Subcutaneous abdominal adipose tissue (tissue), 5 donors: ENCODE measurements at regions not wholly inside any gene's neighbourhood (a gene's known extent, or its start where the extent isn't known, plus 50 kb on each side); places are given as distances from the start of the nearest gene placed in this dataset.

ENCODE experiments used
- H3K27ac ChIP-seq: one replicate; pipeline ENCODE4 v1.7.0; 2013; ENCODE audit warnings: low read depth, mild to moderate bottlenecking, inconsistent platforms, low read length, moderate library complexity
- H3K27me3 ChIP-seq, 5 donors: one replicate each; pipeline ENCODE4 v1.7.0; 2013; ENCODE audit warnings: low read length in 5 of 5, inconsistent platforms in 1 of 5; ENCODE audit not compliant: control insufficient read depth in 5 of 5, insufficient read depth in 4 of 5
- H3K36me3 ChIP-seq, 5 donors: one replicate each; pipeline ENCODE4 v1.7.0; 2013; ENCODE audit warnings: low read length in 5 of 5; ENCODE audit not compliant: control insufficient read depth in 5 of 5, insufficient read depth in 5 of 5
- H3K4me1 ChIP-seq, 5 donors: one replicate each; pipeline ENCODE4 v1.7.0; 2013; ENCODE audit warnings: low read length in 5 of 5, mild to moderate bottlenecking in 3 of 5, moderate library complexity in 1 of 5; ENCODE audit not compliant: control insufficient read depth in 5 of 5, insufficient read depth in 5 of 5
- H3K4me3 ChIP-seq, 5 donors: one replicate each; pipeline ENCODE4 v1.7.0; 2013; ENCODE audit warnings: low read length in 5 of 5, low read depth in 1 of 5
- H3K9ac ChIP-seq, 5 donors: one replicate each; pipeline ENCODE4 v1.7.0; 2013; ENCODE audit warnings: low read length in 5 of 5, mild to moderate bottlenecking in 4 of 5, moderate library complexity in 3 of 5
- H3K9me3 ChIP-seq, 5 donors: one replicate each; pipeline ENCODE4 v1.7.0; 2013; ENCODE audit warnings: low read length in 5 of 5; ENCODE audit not compliant: control insufficient read depth in 5 of 5
- donor health status: healthy.
- donor health status: healthy.
- donor health status: healthy.
- donor health status: healthy.
- donor health status: healthy.

DNA sequence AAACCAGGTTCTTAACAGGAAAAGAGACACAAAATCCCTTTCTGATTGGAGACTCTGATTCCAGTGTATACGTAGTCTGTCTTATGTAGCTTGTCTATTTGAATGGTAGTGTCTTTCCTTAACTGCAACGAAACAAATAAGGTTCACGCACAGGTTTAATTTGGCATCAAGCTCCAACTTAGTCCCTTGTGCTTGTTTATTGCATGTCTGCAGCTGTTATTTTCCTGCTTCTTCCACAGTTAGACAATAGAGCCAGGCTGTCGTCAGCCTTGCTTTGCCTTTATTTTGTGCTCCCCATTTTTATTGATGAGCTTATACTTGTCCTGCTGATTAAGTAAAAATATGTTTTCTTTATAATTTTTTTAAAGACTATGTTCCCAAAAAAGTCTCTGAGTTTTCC is 152.7 kb upstream of the CDIN1 start:
- Histone ChIP-seq H3K9me3 (peaks cover 0 to 8% (median 4%) of the 10 kb centered on the region in 5 donors), H3K27me3 (no peaks in the 10 kb centered on the region), H3K36me3 (no peaks in the 10 kb centered on the region), H3K4me3 (no peak overlapping the region), H3K4me1 (peaks cover 0 to 8% (median 4%) of the 10 kb centered on the region in 5 donors), H3K27ac (no peak overlapping the region), H3K9ac (no peak overlapping the region)

GRCh38 chr15:36428102-36428845 is 151.2 kb upstream of the CDIN1 start:
- no peaks in the 10 kb centered on the region for H3K9me3 ChIP-seq
- H3K27me3 ChIP-seq: no peaks in the 10 kb centered on the region
- H3K4me1 ChIP-seq: peaks cover 0 to 8% (median 4%) of the 10 kb centered on the region in 5 donors
- H3K9ac ChIP-seq: no peak overlapping the region
- H3K27ac ChIP-seq: peak overlapping the region; percentile 3
- no peaks in the 10 kb centered on the region for H3K36me3 ChIP-seq
- no peak overlapping the region for H3K4me3 ChIP-seq

DNA sequence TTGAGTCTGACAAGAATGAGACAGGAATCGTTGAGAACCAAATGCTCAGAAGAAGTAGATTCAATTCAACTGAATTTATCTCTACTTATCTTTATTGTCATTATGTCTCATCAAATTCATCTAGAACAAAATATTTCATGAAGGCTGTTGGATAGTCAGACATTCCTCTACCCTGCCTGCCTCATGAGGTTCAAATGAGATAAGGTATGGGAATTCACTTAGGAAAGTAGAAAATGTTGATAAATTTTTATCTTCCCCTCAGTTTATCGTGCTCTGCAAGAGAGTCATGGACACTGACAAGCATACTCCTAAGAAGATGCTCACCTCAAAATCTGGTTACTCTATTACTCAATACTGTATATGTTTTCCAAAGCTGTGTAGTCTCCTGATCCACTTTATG is 149.7 kb upstream of the CDIN1 start:
- Histone ChIP-seq H3K36me3 (no peaks in the 10 kb centered on the region), H3K27me3 (no peaks in the 10 kb centered on the region), H3K9me3 (no peaks in the 10 kb centered on the region), H3K4me1 (peaks cover 0 to 8% (median 4%) of the 10 kb centered on the region in 5 donors), H3K4me3 (no peak overlapping the region), H3K27ac (no peak overlapping the region), H3K9ac (no peak overlapping the region)

GRCh38 chr15:36430280-36430679 is 149.1 kb upstream of the CDIN1 start:
- H3K4me1 ChIP-seq: peaks cover 0 to 8% (median 4%) of the 10 kb centered on the region in 5 donors
- H3K9ac ChIP-seq: no peak overlapping the region
- no peak overlapping the region for H3K27ac ChIP-seq
- no peaks in the 10 kb centered on the region for H3K9me3 ChIP-seq
- H3K27me3 ChIP-seq: no peaks in the 10 kb centered on the region
- H3K36me3 ChIP-seq: no peaks in the 10 kb centered on the region
- no peak overlapping the region for H3K4me3 ChIP-seq

- no peaks in the 10 kb centered on the region for H3K27me3 ChIP-seq
- H3K9ac ChIP-seq: no peak overlapping the region
- no peaks in the 10 kb centered on the region for H3K36me3 ChIP-seq
- no peak overlapping the region for H3K27ac ChIP-seq
- no peaks in the 10 kb centered on the region for H3K9me3 ChIP-seq
- no peak overlapping the region for H3K4me3 ChIP-seq
- H3K4me1 ChIP-seq: peaks cover 0 to 8% (median 4%) of the 10 kb centered on the region in 5 donors
Measured at GRCh38 chr15:36430726-36431265, 148.6 kb upstream of the CDIN1 start.

DNA sequence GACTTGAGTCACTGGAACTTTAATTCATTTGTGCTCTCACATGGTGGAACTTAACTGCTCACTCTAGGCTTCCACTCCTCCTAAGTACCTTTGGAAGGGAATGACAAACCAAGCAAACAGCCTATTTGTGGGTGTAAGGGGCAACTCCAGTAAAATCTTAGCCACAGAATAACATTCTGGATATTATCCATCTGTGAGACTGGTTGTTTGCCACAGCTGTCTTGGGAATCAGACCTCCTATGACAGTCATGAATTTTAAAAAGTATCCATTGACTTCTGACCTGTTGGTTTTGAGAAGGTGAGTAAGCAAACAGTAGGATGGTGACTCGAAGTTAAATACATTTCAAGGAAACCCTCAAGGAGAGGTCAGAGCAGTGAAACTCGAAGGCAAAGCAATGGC is 147.3 kb upstream of the CDIN1 start:
- H3K9me3 ChIP-seq: no peaks in the 10 kb centered on the region
- peaks cover 0 to 3% (median 3%) of the 10 kb centered on the region in 5 donors for H3K4me1 ChIP-seq
- no peaks in the 10 kb centered on the region for H3K27me3 ChIP-seq
- H3K36me3 ChIP-seq: no peaks in the 10 kb centered on the region
- no peak overlapping the region for H3K4me3 ChIP-seq
- H3K9ac ChIP-seq: no peak overlapping the region
- H3K27ac ChIP-seq: no peak overlapping the region

DNA sequence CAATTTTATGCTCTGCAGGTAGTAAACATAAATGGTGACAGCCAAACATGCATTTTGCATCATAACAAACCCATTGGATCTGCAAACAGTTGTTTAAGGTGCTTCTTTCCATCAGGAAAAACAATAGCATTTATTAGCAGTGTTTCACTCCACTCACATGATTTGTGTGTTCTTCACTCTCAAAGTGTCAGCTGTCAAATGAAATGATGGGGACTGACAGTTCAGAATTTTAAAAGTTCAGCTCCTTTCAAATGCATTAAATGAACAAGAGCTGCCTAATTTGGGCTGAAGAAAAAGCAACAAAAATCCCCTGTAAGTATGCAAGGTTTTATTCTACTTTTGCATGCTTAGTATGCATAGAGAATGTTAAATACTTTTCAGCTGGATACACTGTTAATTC is 145.2 kb upstream of the CDIN1 start:
- Histone ChIP-seq H3K36me3 (no peaks in the 10 kb centered on the region), H3K4me1 (no peaks in the 10 kb centered on the region), H3K9me3 (no peaks in the 10 kb centered on the region), H3K27ac (no peak overlapping the region), H3K4me3 (no peak overlapping the region), H3K9ac (no peak overlapping the region), H3K27me3 (no peaks in the 10 kb centered on the region)

DNA sequence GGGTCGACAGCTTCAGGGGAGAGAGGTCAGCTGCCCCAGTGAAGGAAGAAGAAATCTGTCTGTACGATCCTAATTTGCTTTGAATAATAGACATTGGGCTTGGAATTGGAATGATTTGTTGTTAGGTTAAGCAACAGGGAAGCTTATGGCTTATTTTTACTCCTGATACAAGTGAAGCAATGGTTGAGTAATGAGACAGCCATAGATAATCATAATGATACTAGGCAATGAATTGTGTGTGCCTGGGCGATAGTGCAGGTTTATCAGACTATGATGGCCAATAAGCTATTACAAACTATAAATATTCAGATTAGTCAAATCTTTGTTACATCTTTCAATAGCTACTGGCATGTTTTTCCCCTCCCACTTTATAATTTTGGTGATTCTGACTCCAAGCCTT is 140.9 kb upstream of the CDIN1 start:
- H3K4me3 ChIP-seq: no peak overlapping the region
- H3K9ac ChIP-seq: no peak overlapping the region
- H3K27me3 ChIP-seq: no peaks in the 10 kb centered on the region
- H3K9me3 ChIP-seq: no peaks in the 10 kb centered on the region
- no peaks in the 10 kb centered on the region for H3K36me3 ChIP-seq
- no peak overlapping the region for H3K27ac ChIP-seq
- H3K4me1 ChIP-seq: no peaks in the 10 kb centered on the region

- Histone ChIP-seq H3K9ac (no peak overlapping the region), H3K27me3 (no peaks in the 10 kb centered on the region), H3K9me3 (no peaks in the 10 kb centered on the region), H3K27ac (no peak overlapping the region), H3K4me1 (no peaks in the 10 kb centered on the region), H3K36me3 (no peaks in the 10 kb centered on the region), H3K4me3 (no peak overlapping the region)
Measured at GRCh38 chr15:36447373-36447772, 132.1 kb upstream of the CDIN1 start.

DNA sequence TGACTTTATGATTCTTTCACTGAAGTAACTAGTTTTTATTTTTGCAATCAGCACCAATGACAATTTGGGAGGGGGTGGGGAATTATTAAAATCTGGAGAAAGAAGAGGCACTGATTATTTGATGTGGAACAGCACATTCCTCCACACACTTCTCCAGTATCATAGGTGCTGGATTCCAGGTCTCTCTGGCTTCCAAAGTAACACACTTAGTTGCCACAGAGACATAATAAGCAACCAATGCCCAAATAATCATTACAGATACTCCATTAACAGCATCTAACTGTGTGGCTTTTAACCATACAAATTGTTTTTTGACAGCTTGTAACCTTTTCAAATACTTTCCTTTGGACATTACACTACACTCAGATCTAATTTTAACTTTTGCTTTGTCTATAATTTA is 131.0 kb upstream of the CDIN1 start:
- Histone ChIP-seq H3K9ac (no peak overlapping the region), H3K36me3 (no peaks in the 10 kb centered on the region), H3K4me1 (no peaks in the 10 kb centered on the region), H3K9me3 (no peaks in the 10 kb centered on the region), H3K27ac (no peak overlapping the region), H3K27me3 (no peaks in the 10 kb centered on the region), H3K4me3 (no peak overlapping the region)
